ENCODE measurements at regions not wholly inside any gene's neighbourhood (a gene's known extent, or its start where the extent isn't known, plus 50 kb on each side); places are given as distances from the start of the nearest gene placed in this dataset.
"Not testable (repeated sequence)": the region's sequence is repeated elsewhere in the genome, so short reads cannot be mapped to it uniquely, and the experiment has no call there.

DNA sequence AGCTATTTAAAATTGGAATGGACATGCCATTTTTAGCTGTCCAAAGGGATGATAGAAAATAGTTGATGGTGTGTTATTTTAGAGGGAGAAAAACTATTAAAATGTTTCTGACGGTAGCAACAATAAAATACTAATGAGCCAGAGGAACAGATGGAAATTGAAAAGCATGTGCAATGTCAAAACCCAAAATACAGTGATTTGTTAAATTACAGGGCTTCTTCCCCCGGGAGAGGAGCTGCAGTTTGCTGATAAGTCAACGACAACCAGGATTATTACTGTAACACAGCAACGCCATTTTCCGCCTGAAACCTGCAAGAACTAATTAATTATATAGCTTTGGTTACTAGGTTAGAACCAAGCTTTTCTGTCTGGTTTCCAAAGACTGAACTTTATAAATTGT is 179.6 kb upstream of the SPTLC3 start:
- no peak for FAIRE-seq
- DNase-seq (ENCODE audit: insufficient read length, low spot score) = no peak
- TF ChIP-seq PAX5 (IDR thresholded peaks at IDR 0.05; ENCODE audit: insufficient read depth, low read length, severe bottlenecking) = no peak
- TF ChIP-seq POU2F2 (IDR thresholded peaks at IDR 0.05; ENCODE audit: low read depth, low read length) = no peak
- TF ChIP-seq TAF1 (IDR thresholded peaks at IDR 0.05; ENCODE audit: low read depth, low read length) = no peak
- TF ChIP-seq SPI1 (IDR thresholded peaks at IDR 0.05; ENCODE audit: low read depth, low read length) = no peak
- no peak for TF ChIP-seq POLR2A (IDR thresholded peaks at IDR 0.05; ENCODE audit: low read depth, low read length)
- no peak for TF ChIP-seq POLR2AphosphoS5 (IDR thresholded peaks at IDR 0.05; ENCODE audit: low read depth, low read length)

DNA sequence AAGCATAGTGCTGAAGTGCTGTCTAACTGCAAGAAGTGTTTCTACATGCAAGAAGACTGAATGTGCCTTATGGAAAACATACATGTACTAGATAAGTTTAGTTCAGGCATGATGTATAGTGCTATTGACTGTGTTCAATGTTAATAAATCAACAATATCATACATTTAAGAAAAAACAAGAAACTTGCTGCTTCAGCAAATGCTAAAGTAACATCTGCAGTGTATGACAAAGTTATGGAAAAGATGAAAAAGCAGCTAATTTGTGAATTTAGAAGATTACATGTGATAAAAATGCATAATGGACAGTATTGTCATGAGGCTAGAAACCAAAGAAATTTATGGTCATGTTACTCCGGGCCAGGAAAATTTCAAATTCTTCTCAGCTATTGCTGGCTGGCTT is 174.9 kb upstream of the SPTLC3 start:
- no peak for FAIRE-seq
- TF ChIP-seq TAF1 (IDR thresholded peaks at IDR 0.05; ENCODE audit: low read depth, low read length) = no peak
- no peak for DNase-seq (ENCODE audit: insufficient read length, low spot score)

DNA sequence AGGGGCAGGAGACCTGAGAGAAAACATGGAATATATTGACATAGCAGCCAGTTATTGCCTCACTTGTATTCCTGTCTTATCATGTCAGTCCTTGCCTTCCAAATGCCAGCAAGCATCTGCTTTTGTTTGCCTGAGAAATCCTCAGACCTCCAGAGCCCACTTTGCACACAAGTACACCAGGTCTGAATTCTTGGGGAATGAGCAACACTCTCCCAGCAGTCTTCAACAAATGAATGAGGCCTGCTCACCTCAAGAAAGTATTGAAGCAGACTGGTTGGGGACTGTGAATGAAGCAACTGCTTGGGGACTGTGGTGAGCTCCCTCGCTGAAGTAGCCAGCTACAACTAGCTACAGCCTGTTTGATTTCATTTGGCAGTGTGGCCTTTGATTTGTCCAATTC is 172.8 kb upstream of the SPTLC3 start:
- FAIRE-seq (no peak), DNase-seq (ENCODE audit: insufficient read length, low spot score) (no peak)
- TF ChIP-seq POLR2AphosphoS5 (IDR thresholded peaks at IDR 0.05; ENCODE audit: low read depth, low read length) = no peak
- no peak for TF ChIP-seq SPI1 (IDR thresholded peaks at IDR 0.05; ENCODE audit: low read depth, low read length)
- no peak for TF ChIP-seq TAF1 (IDR thresholded peaks at IDR 0.05; ENCODE audit: low read depth, low read length)
- TF ChIP-seq POLR2A (IDR thresholded peaks at IDR 0.05; ENCODE audit: low read depth, low read length) = no peak
- no peak for TF ChIP-seq PAX5 (IDR thresholded peaks at IDR 0.05; ENCODE audit: insufficient read depth, low read length, severe bottlenecking)
- no peak for TF ChIP-seq POU2F2 (IDR thresholded peaks at IDR 0.05; ENCODE audit: low read depth, low read length)

DNA sequence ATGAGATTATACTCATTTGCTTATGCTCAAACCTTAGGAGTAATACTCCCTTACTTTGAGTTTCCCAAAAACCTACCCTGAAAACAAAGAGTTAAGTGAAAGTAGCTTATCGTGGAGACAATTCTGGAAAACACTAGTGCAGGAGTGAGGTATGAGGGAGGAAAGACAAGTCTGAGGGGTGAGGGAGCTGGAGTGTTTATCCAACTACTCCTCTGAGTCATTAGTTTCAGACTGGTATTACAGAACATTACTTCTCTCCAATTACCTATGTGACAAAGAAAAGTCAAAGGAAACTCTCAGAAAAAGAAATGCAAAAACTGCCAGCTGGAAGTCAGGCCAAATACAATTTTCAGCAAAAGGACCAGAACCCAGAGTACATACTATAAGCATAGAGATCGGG is 171.1 kb upstream of the SPTLC3 start:
- no peak for TF ChIP-seq POLR2AphosphoS5 (IDR thresholded peaks at IDR 0.05; ENCODE audit: low read depth, low read length)
- no peak for TF ChIP-seq PAX5 (IDR thresholded peaks at IDR 0.05; ENCODE audit: insufficient read depth, low read length, severe bottlenecking)
- no peak for TF ChIP-seq POU2F2 (IDR thresholded peaks at IDR 0.05; ENCODE audit: low read depth, low read length)
- TF ChIP-seq POLR2A (IDR thresholded peaks at IDR 0.05; ENCODE audit: low read depth, low read length) = no peak
- no peak for TF ChIP-seq SPI1 (IDR thresholded peaks at IDR 0.05; ENCODE audit: low read depth, low read length)
- TF ChIP-seq TAF1 (IDR thresholded peaks at IDR 0.05; ENCODE audit: low read depth, low read length) = no peak
- no peak for DNase-seq (ENCODE audit: insufficient read length, low spot score)
- FAIRE-seq = no peak

DNA sequence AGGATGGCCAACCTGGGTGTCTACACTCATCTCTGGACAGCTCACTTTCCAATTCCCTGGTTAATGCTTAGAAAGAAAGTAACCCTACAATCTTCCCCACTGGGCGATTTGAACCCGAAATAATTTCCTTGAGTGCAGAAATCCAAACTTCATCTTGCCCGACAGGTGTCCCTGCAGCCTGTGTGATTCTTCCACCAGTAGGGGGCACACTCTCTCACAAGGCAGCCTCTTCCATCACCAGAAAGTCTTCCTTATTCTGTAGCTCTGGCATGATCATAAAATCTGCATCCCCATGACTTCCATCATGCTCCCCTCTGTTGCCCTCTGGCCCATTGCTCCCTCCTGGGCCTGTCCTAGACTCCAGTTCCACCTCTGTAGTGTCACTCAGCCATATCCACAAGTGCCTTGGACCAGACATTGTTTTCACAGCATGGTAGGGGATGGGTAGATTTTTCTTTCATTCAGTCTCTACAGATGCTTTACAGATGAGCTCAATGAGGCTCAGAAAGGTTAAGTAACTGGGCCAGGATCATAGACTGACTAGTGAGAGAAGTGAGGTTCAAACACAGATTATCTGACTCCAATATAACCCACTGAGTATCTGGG is 170.4 kb upstream of the SPTLC3 start:
- TF ChIP-seq POU2F2 (IDR thresholded peaks at IDR 0.05; ENCODE audit: low read depth, low read length) = no peak
- TF ChIP-seq POLR2AphosphoS5 (IDR thresholded peaks at IDR 0.05; ENCODE audit: low read depth, low read length) = no peak
- no peak for TF ChIP-seq TAF1 (IDR thresholded peaks at IDR 0.05; ENCODE audit: low read depth, low read length)
- TF ChIP-seq PAX5 (IDR thresholded peaks at IDR 0.05; ENCODE audit: insufficient read depth, low read length, severe bottlenecking) = no peak
- TF ChIP-seq POLR2A (IDR thresholded peaks at IDR 0.05; ENCODE audit: low read depth, low read length) = no peak
- TF ChIP-seq SPI1 (IDR thresholded peaks at IDR 0.05; ENCODE audit: low read depth, low read length) = no peak
- DNase-seq (ENCODE audit: insufficient read length, low spot score) = no peak
- no peak for FAIRE-seq

DNA sequence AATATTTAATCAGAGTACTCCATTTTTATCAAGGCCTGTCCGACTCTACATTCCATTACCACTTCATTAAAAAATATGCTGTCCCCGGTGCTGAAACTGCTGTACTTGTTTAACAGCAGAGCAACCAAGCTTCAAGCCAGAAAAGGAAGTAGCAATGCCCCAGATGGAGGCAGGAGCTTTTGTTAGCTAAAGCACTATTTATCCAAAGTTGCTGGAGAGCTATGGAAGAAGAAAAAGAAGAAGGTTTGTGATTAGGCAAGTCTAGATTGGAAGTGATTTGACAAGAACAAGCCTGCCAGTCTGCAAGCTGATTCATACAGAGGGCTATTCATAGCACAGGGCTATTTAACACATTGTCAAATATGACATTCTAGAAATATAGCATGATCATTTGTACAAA is 160.9 kb upstream of the SPTLC3 start:
- TF ChIP-seq PAX5 (IDR thresholded peaks at IDR 0.05; ENCODE audit: insufficient read depth, low read length, severe bottlenecking) (no peak), SPI1 (IDR thresholded peaks at IDR 0.05; ENCODE audit: low read depth, low read length) (no peak), POU2F2 (IDR thresholded peaks at IDR 0.05; ENCODE audit: low read depth, low read length) (no peak), POLR2AphosphoS5 (IDR thresholded peaks at IDR 0.05; ENCODE audit: low read depth, low read length) (no peak), TAF1 (IDR thresholded peaks at IDR 0.05; ENCODE audit: low read depth, low read length) (no peak)

DNA sequence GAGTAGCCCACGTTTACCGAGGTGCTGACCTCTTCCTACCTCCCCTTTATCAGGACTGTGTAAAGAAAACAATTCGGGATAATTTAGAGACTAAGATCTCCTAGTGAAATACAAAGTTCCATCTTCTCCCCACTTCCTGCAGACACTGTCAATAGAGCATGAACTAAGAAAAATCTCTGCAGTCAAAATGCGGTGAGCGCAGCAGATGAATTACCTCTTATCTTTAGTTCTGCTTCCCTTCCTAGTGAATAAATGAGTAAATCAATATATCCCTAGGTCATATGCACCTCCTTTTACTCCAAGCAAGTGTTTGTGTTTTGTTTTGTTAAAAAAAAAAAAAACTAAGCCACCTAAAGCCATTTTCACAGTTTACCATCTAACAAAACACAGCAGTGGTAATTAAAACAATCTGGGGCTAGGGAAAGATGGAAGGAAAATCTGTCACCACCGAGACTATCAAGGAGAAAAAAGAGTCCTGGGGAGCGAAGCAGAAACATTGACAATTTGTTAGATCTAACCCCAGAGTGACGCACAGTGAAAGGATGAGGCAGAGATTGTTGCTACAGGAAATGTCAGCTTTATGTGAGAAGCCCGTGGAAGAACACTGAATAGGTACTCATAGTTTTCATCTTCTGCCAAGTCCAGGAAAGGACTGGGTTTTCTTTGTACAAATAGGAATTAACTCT is 159.4 kb upstream of the SPTLC3 start:
- DNase-seq (ENCODE audit: insufficient read length, low spot score) = no peak
- no peak for FAIRE-seq
- TF ChIP-seq POLR2AphosphoS5 (IDR thresholded peaks at IDR 0.05; ENCODE audit: low read depth, low read length) = no peak
- TF ChIP-seq TAF1 (IDR thresholded peaks at IDR 0.05; ENCODE audit: low read depth, low read length) = no peak
- TF ChIP-seq POU2F2 (IDR thresholded peaks at IDR 0.05; ENCODE audit: low read depth, low read length) = no peak
- no peak for TF ChIP-seq POLR2A (IDR thresholded peaks at IDR 0.05; ENCODE audit: low read depth, low read length)
- no peak for TF ChIP-seq SPI1 (IDR thresholded peaks at IDR 0.05; ENCODE audit: low read depth, low read length)
- TF ChIP-seq PAX5 (IDR thresholded peaks at IDR 0.05; ENCODE audit: insufficient read depth, low read length, severe bottlenecking) = no peak

More for the DNA sequence above, 160.9 kb upstream of the SPTLC3 start:
- FAIRE-seq = no peak
- DNase-seq (ENCODE audit: insufficient read length, low spot score) = no peak

DNA sequence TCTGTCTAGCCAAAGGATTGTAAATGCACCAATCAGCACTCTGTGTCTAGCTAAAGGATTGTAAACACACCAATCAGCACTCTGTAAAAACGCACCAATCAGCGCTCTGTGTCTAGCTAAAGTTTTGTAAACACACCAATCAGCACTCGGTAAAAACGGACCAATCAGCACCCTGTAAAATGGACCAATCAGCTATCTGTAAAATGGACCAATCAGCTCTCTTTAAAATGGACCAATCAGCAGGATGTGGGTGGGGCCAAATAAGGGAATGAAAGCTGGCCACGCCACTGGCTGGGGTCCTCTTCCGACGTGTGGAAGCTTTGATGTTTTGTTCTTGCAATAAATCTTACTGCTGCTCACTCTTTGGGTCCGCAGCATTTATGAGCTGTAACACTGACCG is 151.1 kb upstream of the SPTLC3 start:
- FAIRE-seq; DNase-seq (ENCODE audit: insufficient read length, low spot score): not testable (repeated sequence)

DNA sequence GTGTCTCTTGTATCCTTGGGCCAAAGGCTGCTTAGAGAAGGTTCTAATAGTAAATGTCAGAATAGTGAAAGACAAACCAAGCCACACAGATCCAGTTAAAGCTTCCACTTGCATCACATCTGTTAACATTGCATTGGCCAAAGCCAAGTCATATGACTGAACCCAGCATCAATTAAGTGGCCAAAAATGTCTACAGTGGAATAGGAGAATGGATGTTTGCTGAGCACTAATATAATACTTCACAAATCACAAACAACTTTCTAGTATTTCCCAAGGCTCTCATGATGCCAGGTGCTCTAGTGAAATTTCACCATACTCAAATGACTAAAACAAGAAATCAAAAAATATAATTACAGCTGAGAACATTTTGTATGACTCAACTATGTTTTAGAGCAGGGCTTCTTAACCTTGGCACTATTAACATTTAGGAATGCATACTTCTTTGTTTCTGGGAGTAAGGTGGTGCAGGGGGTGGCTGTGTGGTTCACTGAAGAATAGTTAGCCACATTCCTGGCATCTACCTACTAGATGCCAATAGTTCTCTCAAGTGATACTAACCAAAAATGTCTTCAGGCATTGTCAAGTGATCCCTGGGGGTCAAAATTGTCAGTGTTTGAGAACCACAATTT is 148.0 kb upstream of the SPTLC3 start:
- FAIRE-seq (no peak), DNase-seq (ENCODE audit: insufficient read length, low spot score) (no peak)
- no peak for TF ChIP-seq TAF1 (IDR thresholded peaks at IDR 0.05; ENCODE audit: low read depth, low read length)
- TF ChIP-seq PAX5 (IDR thresholded peaks at IDR 0.05; ENCODE audit: insufficient read depth, low read length, severe bottlenecking) = no peak
- no peak for TF ChIP-seq POLR2A (IDR thresholded peaks at IDR 0.05; ENCODE audit: low read depth, low read length)
- TF ChIP-seq POU2F2 (IDR thresholded peaks at IDR 0.05; ENCODE audit: low read depth, low read length) = no peak
- no peak for TF ChIP-seq POLR2AphosphoS5 (IDR thresholded peaks at IDR 0.05; ENCODE audit: low read depth, low read length)
- no peak for TF ChIP-seq SPI1 (IDR thresholded peaks at IDR 0.05; ENCODE audit: low read depth, low read length)

DNA sequence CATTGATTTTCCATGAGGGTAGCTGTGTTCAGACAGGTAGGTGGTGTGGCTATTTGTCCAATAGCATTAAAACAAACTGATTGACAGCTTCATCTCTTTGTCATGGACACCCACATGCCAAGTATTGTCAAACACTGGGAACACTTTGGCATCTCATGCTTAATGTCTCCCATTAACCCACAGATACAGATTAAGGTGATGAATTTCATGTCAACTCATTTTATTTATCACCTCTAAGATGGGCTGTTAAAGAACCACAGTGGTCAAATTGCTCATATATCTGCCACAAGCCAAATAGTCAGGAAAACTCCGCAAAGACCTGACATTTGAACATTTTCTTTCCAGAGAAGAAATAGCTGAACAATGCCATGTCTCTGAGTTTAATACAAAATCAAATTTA is 139.1 kb upstream of the SPTLC3 start:
- FAIRE-seq (no peak), DNase-seq (ENCODE audit: insufficient read length, low spot score) (no peak)
- TF ChIP-seq TAF1 (IDR thresholded peaks at IDR 0.05; ENCODE audit: low read depth, low read length) (no peak), POU2F2 (IDR thresholded peaks at IDR 0.05; ENCODE audit: low read depth, low read length) (no peak), POLR2A (IDR thresholded peaks at IDR 0.05; ENCODE audit: low read depth, low read length) (no peak), POLR2AphosphoS5 (IDR thresholded peaks at IDR 0.05; ENCODE audit: low read depth, low read length) (no peak), PAX5 (IDR thresholded peaks at IDR 0.05; ENCODE audit: insufficient read depth, low read length, severe bottlenecking) (no peak), SPI1 (IDR thresholded peaks at IDR 0.05; ENCODE audit: low read depth, low read length) (no peak)

All from GM12891 (cell line).